K562 (cell line): ENCODE measurements at regions not wholly inside any gene's neighbourhood (a gene's known extent, or its start where the extent isn't known, plus 50 kb on each side); places are given as distances from the start of the nearest gene placed in this dataset.
A peak's percentile ranks its signal among the peaks of the same experiment; 100 is the strongest.

ENCODE experiments used
- ATAC-seq: fragments of 200-7000 bp; cut with Tn5 transposase; 3 replicates; pipeline ENCODE4 v1.9.1; 2020; ENCODE audit warnings: moderate library complexity
- BruUV-seq: library from RNA; stranded (reverse); fragments of 400-500 nt; replicated peaks from 2 replicates; lab custom pipeline; 2021; lab: Mats Ljungman, UMichigan
- CTCF ChIA-PET: fragments of 300-600 bp; formaldehyde crosslinking; extraction: SDS; loops from one replicate; lab custom pipeline; 2021; ENCODE audit warnings: low intra/inter-chr PET ratio; lab: Yijun Ruan, JAX
- POLR2A ChIA-PET: fragments of 300-600, 350-650 bp; sonication (Branson Sonifier 250); formaldehyde crosslinking; extraction: SDS; loops from one replicate; lab custom pipeline; 2021; ENCODE audit warnings: antibody characterized with exemption, inconsistent platforms; lab: Yijun Ruan, JAX
- DNase-seq, 4 experiments: peaks; one replicate each; pipeline versions ENCODE4 v3.0.0 to v3.0.0-alpha.2; 2011 to 2018; ENCODE audit warnings: low spot score in 3 of 4, mixed read lengths in 3 of 4; ENCODE audit errors: extremely low read depth in 1 of 4
- FAIRE-seq: peaks from 2 replicates; lab custom pipeline; 2011; peaks lifted over from hg19 to GRCh38; lab: Jason Lieb, UNC
- H2AFZ ChIP-seq: 2 replicates; pipeline ENCODE4 v1.6.0; 2011; ENCODE audit warnings: low read depth, low read length, control low read depth, inconsistent platforms
- H3K27ac ChIP-seq: fragments of 200-600 bp; 3 replicates; pipeline ENCODE4 v1.8.0; 2011; ENCODE audit warnings: low read depth, mild to moderate bottlenecking, control low read depth, inconsistent platforms, low read length, moderate library complexity, mixed read lengths; ENCODE audit errors: extremely low read depth
- H3K27me3 ChIP-seq, 2 experiments: fragments of 300-600 bp in 1 of 2; 2 replicates in 1 of 2; 3 replicates in 1 of 2; pipeline versions ENCODE4 v1.6.0 to v1.8.0; 2011; ENCODE audit warnings: inconsistent platforms in 2 of 2, low read length in 2 of 2, mild to moderate bottlenecking in 1 of 2, mixed read lengths in 1 of 2, moderate library complexity in 1 of 2; ENCODE audit not compliant: control insufficient read depth in 2 of 2, insufficient read depth in 2 of 2
- H3K36me3 ChIP-seq: fragments of 300-600 bp; 3 replicates; pipeline ENCODE4 v1.8.0; 2011; ENCODE audit warnings: mild to moderate bottlenecking, low read length, inconsistent platforms; ENCODE audit not compliant: control insufficient read depth, insufficient read depth
- H3K4me1 ChIP-seq, 2 experiments: fragments of 200-600 bp in 1 of 2; replicated peaks in 1 of 2; 2 replicates in 1 of 2; 3 replicates in 1 of 2; pipeline versions ENCODE4 v1.5.1 to v1.8.0; 2011; ENCODE audit warnings: inconsistent platforms in 2 of 2, low read length in 2 of 2, mild to moderate bottlenecking in 1 of 2, mixed read lengths in 1 of 2, moderate library complexity in 1 of 2; ENCODE audit not compliant: control insufficient read depth in 2 of 2, insufficient read depth in 2 of 2
- H3K4me2 ChIP-seq: 2 replicates; pipeline ENCODE4 v1.6.1; 2011; ENCODE audit warnings: low read length, control low read depth, inconsistent platforms, mixed read lengths; ENCODE audit not compliant: insufficient read depth
- H3K4me3 ChIP-seq: fragments of 200-600 bp; sonication (generic), shearing (Covaris generic); 2 replicates; pipeline ENCODE4 v1.5.1; 2016; ENCODE audit warnings: control low read depth, inconsistent platforms
- H3K79me2 ChIP-seq: fragments of 200-600 bp; 3 replicates; pipeline ENCODE4 v1.8.0; 2011; ENCODE audit warnings: low read length, inconsistent platforms; ENCODE audit not compliant: control insufficient read depth, insufficient read depth
- H3K9ac ChIP-seq, 2 experiments: 2 replicates each; pipeline versions ENCODE4 v1.6.0 to v1.6.1; 2011; ENCODE audit warnings: low read depth in 2 of 2, low read length in 2 of 2, control low read depth in 1 of 2, inconsistent platforms in 1 of 2, mild to moderate bottlenecking in 1 of 2, mixed read lengths in 1 of 2; ENCODE audit not compliant: insufficient read depth in 1 of 2
- H3K9me1 ChIP-seq: one replicate; pipeline ENCODE4 v1.6.0; 2011; ENCODE audit warnings: inconsistent platforms, mild to moderate bottlenecking, low read length, moderate library complexity; ENCODE audit not compliant: control insufficient read depth, insufficient read depth
- H3K9me3 ChIP-seq: replicated peaks from 2 replicates; pipeline ENCODE4 v1.5.1; 2011; ENCODE audit warnings: low read depth, low read length, inconsistent platforms; ENCODE audit not compliant: control insufficient read depth, insufficient read depth
- H4K20me1 ChIP-seq: replicated peaks from 2 replicates; pipeline ENCODE4 v1.6.1; 2011; ENCODE audit warnings: low read length, inconsistent platforms, mixed read lengths; ENCODE audit not compliant: control insufficient read depth, insufficient read depth
- CHD4 ChIP-seq: fragments of 200-600 bp; sonication (generic); IDR thresholded peaks from 3 replicates; pipeline ENCODE4 v1.6.1; 2012; ENCODE audit warnings: low read depth, mild to moderate bottlenecking, mixed read lengths, low read length, inconsistent platforms; ENCODE audit not compliant: insufficient read depth, insufficient replicate concordance, poor library complexity, severe bottlenecking
- NFRKB ChIP-seq: fragments of 450-650 bp; IDR thresholded peaks from 2 replicates; pipeline ENCODE4 v1.6.1; 2016; ENCODE audit warnings: low read depth
- TFAM ChIP-seq: fragments of 250-450 bp; sonication (Bioruptor Pico); conservative IDR thresholded peaks from 2 replicates; pipeline ENCODE4 v1.5.0; 2021; ENCODE audit warnings: mild to moderate bottlenecking, moderate library complexity
- XRCC5 ChIP-seq: fragments of 200-400 bp; formaldehyde crosslinking; IDR thresholded peaks from 2 replicates; pipeline ENCODE4 v1.6.1; 2017; ENCODE audit warnings: low read depth, mild to moderate bottlenecking, low read length
- ZBTB17 ChIP-seq: fragments of 450-650 bp; formaldehyde crosslinking; IDR thresholded peaks from 2 replicates; pipeline ENCODE4 v1.4.0; 2020; ENCODE audit warnings: mild to moderate bottlenecking
- ZNF134 ChIP-seq: fragments of 250-450 bp; sonication (Bioruptor Pico); conservative IDR thresholded peaks from 2 replicates; pipeline ENCODE4 v1.4.0; 2020
- WGBS: fragments of 100-300 bp; shearing (Covaris generic); methylation state at CpG from one replicate; pipeline ENCODE4 v1.1.6; 2016; ENCODE audit warnings: low coverage, mixed read lengths; ENCODE audit not compliant: insufficient coverage; ENCODE audit errors: missing lambda C conversion rate; 5-methylcytosine and 5-hydroxymethylcytosine counted together
- in situ Hi-C: fragments of 300-500 bp; cut with MboI; formaldehyde crosslinking; loops from 4 replicates; pipeline ENCODE4 v1.15.0; 2018; ENCODE audit warnings: inconsistent platforms, mixed read lengths
- intact Hi-C: fragments of 100-400 bp; cut with micrococcal nuclease; formaldehyde crosslinking; loops from 2 replicates; pipeline ENCODE4 v1.14.2; 2022

GRCh38 chr2:21331625-21332370 is 208.0 kb downstream of the TDRD15 start:
- Histone ChIP-seq H3K27me3 (no peaks in the 10 kb centered on the region), H3K9me1 (no peaks in the 10 kb centered on the region), H3K36me3 (no peaks in the 10 kb centered on the region), H3K9ac (no peak overlapping the region), H4K20me1 (no peaks in the 10 kb centered on the region), H3K9me3 (no peaks in the 10 kb centered on the region), H3K79me2 (no peaks in the 10 kb centered on the region), H3K27ac (no peak overlapping the region), H3K4me2 (no peak overlapping the region), H3K4me1 (no peaks in the 10 kb centered on the region), H2AFZ (no peak overlapping the region), H3K4me3 (no peak overlapping the region)
- ATAC-seq (no peak), DNase-seq (no peak), FAIRE-seq (no peak)
- no TSS peak for BruUV-seq
- 0% methylated on average over 3 of the region's 3 CpGs for WGBS
- POLR2A ChIA-PET = interaction anchor here (1.5 kb wide), 1 partner anchor 13 kb away, joined by 3 read pairs; no protein-coding TSS in a partner anchor
- CTCF ChIA-PET = no interaction called here
- intact Hi-C loops = no loop called here
- in situ Hi-C loops = no loop called here
- TF ChIP-seq ZNF134 (peak; percentile 95), XRCC5 (no peak), ZBTB17 (CRISPR knock-in tag) (no peak), CHD4 (no peak), TFAM (no peak), NFRKB (no peak)
